ENCODE measurements at regions not wholly inside any gene's neighbourhood (a gene's known extent, or its start where the extent isn't known, plus 50 kb on each side); places are given as distances from the start of the nearest gene placed in this dataset.

GRCh38 chr7:130904792-130905191 lies 170.8 kb upstream of the KLF14 start:
- H3K79me2 ChIP-seq (ENCODE audit: control insufficient read depth, insufficient read depth, low read length): peaks cover 89% of the 10 kb centered on the region
- intact Hi-C loops (cut with micrococcal nuclease): loop anchor here (1.0 to 2.0 kb wide), 3 partner anchors 9 to 102 kb away; no protein-coding TSS in a partner anchor
- H3K9me3 ChIP-seq (replicated peaks; ENCODE audit: control insufficient read depth, insufficient read depth, low read length): no peaks in the 10 kb centered on the region
- H3K27me3 ChIP-seq (ENCODE audit: control insufficient read depth in 2 of 2, insufficient read depth in 2 of 2, low read length in 2 of 2): no peaks in the 10 kb centered on the region
- no peak overlapping the region for H2AFZ ChIP-seq (ENCODE audit: low read depth, low read length)
- peak overlapping the region; percentile 96 for H3K27ac ChIP-seq (ENCODE audit: insufficient read depth, low read depth, low read length)
- BruUV-seq (replicated peaks): TSS peak; percentile 73
- H3K9ac ChIP-seq (replicated peaks; ENCODE audit: extremely low read depth, insufficient read depth, low read length): peak overlapping the region; percentile 92
- DNase-seq (ENCODE audit: low read depth, low spot score) (no peak), FAIRE-seq (no peak)
- TF ChIP-seq GATA2 (IDR thresholded peaks at IDR 0.05; ENCODE audit: insufficient read depth, insufficient read length, low read depth, low read length) (no peak), FOS (IDR thresholded peaks at IDR 0.05; ENCODE audit: borderline replicate concordance, insufficient read depth, low read length) (no peak), POLR2AphosphoS5 (IDR thresholded peaks at IDR 0.05; ENCODE audit: insufficient read depth, low read depth, low read length) (peak; percentile 57), POLR2A (IDR thresholded peaks at IDR 0.05; ENCODE audit: low read depth, low read length) (peak; percentile 10), MAX (IDR thresholded peaks at IDR 0.05; ENCODE audit: insufficient read depth, insufficient read length) (no peak), JUN (IDR thresholded peaks at IDR 0.05; ENCODE audit: borderline replicate concordance, insufficient read depth, insufficient read length, low read depth) (no peak), MYC (IDR thresholded peaks at IDR 0.05; ENCODE audit: low read depth, low read length) (no peak), EZH2 (IDR thresholded peaks at IDR 0.05; ENCODE audit: borderline replicate concordance, low read depth, low read length, severe bottlenecking) (no peak)
- TF ChIP-seq, protein P1, sequence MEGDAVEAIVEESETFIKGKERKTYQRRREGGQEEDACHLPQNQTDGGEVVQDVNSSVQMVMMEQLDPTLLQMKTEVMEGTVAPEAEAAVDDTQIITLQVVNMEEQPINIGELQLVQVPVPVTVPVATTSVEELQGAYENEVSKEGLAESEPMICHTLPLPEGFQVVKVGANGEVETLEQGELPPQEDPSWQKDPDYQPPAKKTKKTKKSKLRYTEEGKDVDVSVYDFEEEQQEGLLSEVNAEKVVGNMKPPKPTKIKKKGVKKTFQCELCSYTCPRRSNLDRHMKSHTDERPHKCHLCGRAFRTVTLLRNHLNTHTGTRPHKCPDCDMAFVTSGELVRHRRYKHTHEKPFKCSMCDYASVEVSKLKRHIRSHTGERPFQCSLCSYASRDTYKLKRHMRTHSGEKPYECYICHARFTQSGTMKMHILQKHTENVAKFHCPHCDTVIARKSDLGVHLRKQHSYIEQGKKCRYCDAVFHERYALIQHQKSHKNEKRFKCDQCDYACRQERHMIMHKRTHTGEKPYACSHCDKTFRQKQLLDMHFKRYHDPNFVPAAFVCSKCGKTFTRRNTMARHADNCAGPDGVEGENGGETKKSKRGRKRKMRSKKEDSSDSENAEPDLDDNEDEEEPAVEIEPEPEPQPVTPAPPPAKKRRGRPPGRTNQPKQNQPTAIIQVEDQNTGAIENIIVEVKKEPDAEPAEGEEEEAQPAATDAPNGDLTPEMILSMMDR (IDR thresholded peaks at IDR 0.05; ENCODE audit: extremely low read depth in 1 of 2, insufficient read depth in 1 of 2, low read depth in 1 of 2, low read length in 2 of 2): no peak
- peak overlapping the region; percentile 64 for H3K4me2 ChIP-seq (ENCODE audit: insufficient read depth, low read length)
- H3K4me3 ChIP-seq (replicated peaks in 1 of 3; ENCODE audit: insufficient read depth in 1 of 3, low read depth in 1 of 3, low read length in 3 of 3): peak overlapping the region in 1 of 3 experiments; percentile 2
- H3K4me1 ChIP-seq (ENCODE audit: control insufficient read depth, extremely low read depth, insufficient read depth, low read length): peaks cover 88% of the 10 kb centered on the region
- H3K36me3 ChIP-seq (ENCODE audit: control insufficient read depth in 2 of 2, extremely low read depth in 1 of 2, insufficient read depth in 2 of 2, low read length in 2 of 2): peaks cover 9 to 10% of the 10 kb centered on the region in 2 experiments
- no peaks in the 10 kb centered on the region for H3K9me1 ChIP-seq (replicated peaks; ENCODE audit: control insufficient read depth, extremely low read depth, insufficient read depth, low read length)
- POLR2A ChIA-PET: interaction anchor here (0.7 to 3.7 kb wide), 4 partner anchors 9 to 43 kb away, joined by 3 to 33 read pairs (median 6); no protein-coding TSS in a partner anchor
- dilution Hi-C loops (cut with MboI; ENCODE audit: extremely low pct_ligation_motif_present, low sequenced_read_pairs): no loop called here
- CTCF ChIA-PET: interaction anchor here (1.1 to 13.7 kb wide), 14 partner anchors 9 to 135 kb away, joined by 3 to 160 read pairs (median 6); no protein-coding TSS in a partner anchor
- H4K20me1 ChIP-seq (replicated peaks; ENCODE audit: control insufficient read depth, extremely low read depth, insufficient read depth, low read length): no peaks in the 10 kb centered on the region
